IMR-90 (cell line): ENCODE measurements at regions not wholly inside any gene's neighbourhood (a gene's known extent, or its start where the extent isn't known, plus 50 kb on each side); places are given as distances from the start of the nearest gene placed in this dataset.

Source experiments
- ATAC-seq: fragments of 200-7000 bp; cut with Tn5 transposase; 2 replicates; pipeline ENCODE4 v1.9.1; 2020; ENCODE audit warnings: low read depth, mild to moderate bottlenecking, moderate library complexity
- BruUV-seq: library from RNA; stranded (reverse); fragments of 400-500 nt; replicated peaks from 2 replicates; lab custom pipeline; 2021; lab: Mats Ljungman, UMichigan
- CTCF ChIA-PET: fragments of 300-600 bp; formaldehyde crosslinking; extraction: SDS; loops from one replicate; lab custom pipeline; 2021; ENCODE audit warnings: antibody characterized with exemption; lab: Yijun Ruan, JAX
- POLR2A ChIA-PET: fragments of 300-600 bp; sonication (Branson Sonifier 250); formaldehyde crosslinking; loops from one replicate; lab custom pipeline; 2022; ENCODE audit warnings: antibody characterized with exemption; ENCODE audit not compliant: unreplicated experiment; lab: Charles Lee
- DNase-seq: peaks from one replicate; pipeline ENCODE4 v3.0.0; 2013
- H2AFZ ChIP-seq: replicated peaks from 2 replicates; pipeline ENCODE3; 2013; ENCODE audit warnings: low read length, mild to moderate bottlenecking; ENCODE audit not compliant: poor library complexity
- H2AK5ac ChIP-seq: 2 replicates; pipeline ENCODE4 v1.6.1; 2013; ENCODE audit warnings: low read depth, low read length, inconsistent platforms
- H2AK9ac ChIP-seq: replicated peaks from 2 replicates; pipeline ENCODE3; 2013; ENCODE audit warnings: mild to moderate bottlenecking, low read depth, low read length, moderate library complexity; ENCODE audit not compliant: poor library complexity
- H2BK120ac ChIP-seq: 2 replicates; pipeline ENCODE4 v1.6.1; 2013; ENCODE audit warnings: low read depth, low read length, inconsistent platforms
- H2BK15ac ChIP-seq: 3 replicates; pipeline ENCODE4 v1.6.1; 2013; ENCODE audit warnings: low read depth, low read length, inconsistent platforms
- H2BK20ac ChIP-seq: 2 replicates; pipeline ENCODE4 v1.6.1; 2013; ENCODE audit warnings: low read depth, mild to moderate bottlenecking, inconsistent platforms, low read length, moderate library complexity
- H2BK5ac ChIP-seq: 2 replicates; pipeline ENCODE4 v1.6.1; 2013; ENCODE audit warnings: mild to moderate bottlenecking, low read depth, low read length, inconsistent platforms; ENCODE audit not compliant: poor library complexity, severe bottlenecking
- H3K14ac ChIP-seq: replicated peaks from 2 replicates; pipeline ENCODE4 v1.6.1; 2013; ENCODE audit warnings: low read depth, low read length, inconsistent platforms
- H3K18ac ChIP-seq: 2 replicates; pipeline ENCODE4 v1.6.1; 2013; ENCODE audit warnings: low read depth, low read length, control low read depth
- H3K23ac ChIP-seq: 2 replicates; pipeline ENCODE4 v1.6.1; 2013; ENCODE audit warnings: low read depth, low read length, inconsistent platforms
- H3K27ac ChIP-seq: 2 replicates; pipeline ENCODE4 v1.5.1; 2013; ENCODE audit warnings: mild to moderate bottlenecking, control low read depth, low read length; ENCODE audit not compliant: insufficient read depth
- H3K27me3 ChIP-seq: 2 replicates; pipeline ENCODE4 v1.6.1; 2013; ENCODE audit warnings: low read length; ENCODE audit not compliant: control insufficient read depth, insufficient read depth
- H3K36me3 ChIP-seq: 2 replicates; pipeline ENCODE4 v1.6.1; 2013; ENCODE audit warnings: low read length, mixed read lengths; ENCODE audit not compliant: control insufficient read depth, insufficient read depth
- H3K4ac ChIP-seq: 2 replicates; pipeline ENCODE4 v1.6.1; 2013; ENCODE audit warnings: low read depth, low read length, inconsistent platforms
- H3K4me1 ChIP-seq: 2 replicates; pipeline ENCODE4 v1.6.1; 2013; ENCODE audit warnings: low read length, mixed read lengths; ENCODE audit not compliant: control insufficient read depth, insufficient read depth
- H3K4me2 ChIP-seq: 2 replicates; pipeline ENCODE4 v1.6.1; 2013; ENCODE audit warnings: low read depth, mild to moderate bottlenecking, control low read depth, low read length, moderate library complexity
- H3K4me3 ChIP-seq: 2 replicates; pipeline ENCODE4 v1.5.1; 2013; ENCODE audit warnings: low read depth, mild to moderate bottlenecking, control low read depth, low read length, moderate library complexity; ENCODE audit not compliant: insufficient read depth
- H3K56ac ChIP-seq: 2 replicates; pipeline ENCODE4 v1.6.1; 2013; ENCODE audit warnings: low read length, inconsistent platforms; ENCODE audit not compliant: insufficient read depth; ENCODE audit errors: extremely low read depth
- H3K79me1 ChIP-seq, 2 experiments: 2 replicates each; pipeline ENCODE4 v1.6.1; 2013; ENCODE audit warnings: low read length in 2 of 2, inconsistent platforms in 1 of 2, low read depth in 1 of 2
- H3K9ac ChIP-seq: 2 replicates; pipeline ENCODE4 v1.6.1; 2013; ENCODE audit warnings: low read depth, low read length, control low read depth
- H3K9me1 ChIP-seq: 2 replicates; pipeline ENCODE4 v1.6.1; 2013; ENCODE audit warnings: low read length, inconsistent platforms; ENCODE audit not compliant: insufficient read depth
- H3K9me3 ChIP-seq: 2 replicates; pipeline ENCODE4 v1.6.1; 2013; ENCODE audit warnings: low read length; ENCODE audit not compliant: control insufficient read depth, insufficient read depth
- H4K20me1 ChIP-seq: 2 replicates; pipeline ENCODE4 v1.6.1; 2013; ENCODE audit warnings: low read length, inconsistent platforms; ENCODE audit not compliant: insufficient read depth
- H4K5ac ChIP-seq: 2 replicates; pipeline ENCODE4 v1.6.1; 2013; ENCODE audit warnings: mild to moderate bottlenecking, low read depth, low read length, control low read depth
- H4K8ac ChIP-seq, 2 experiments: 2 replicates each; pipeline ENCODE4 v1.6.1; 2013; ENCODE audit warnings: low read depth in 2 of 2, low read length in 2 of 2, control low read depth in 1 of 2, inconsistent platforms in 1 of 2
- H4K91ac ChIP-seq: 2 replicates; pipeline ENCODE4 v1.6.1; 2013; ENCODE audit warnings: low read depth, low read length, inconsistent platforms; ENCODE audit not compliant: insufficient read depth
- FOS ChIP-seq: fragments of 150-350 bp; IDR thresholded peaks from 2 replicates; pipeline ENCODE4 v1.6.1; 2016; ENCODE audit warnings: low read depth, low read length
- MAZ ChIP-seq: IDR thresholded peaks from 2 replicates; pipeline ENCODE4 v1.6.1; 2012; ENCODE audit warnings: low read depth, mild to moderate bottlenecking, low read length, improper control_type of control experiment, moderate library complexity, borderline replicate concordance
- WGBS, 2 experiments: methylation state at CpG; one replicate each; pipeline versions ENCODE4 v1.1.5 to v1.1.7; 2013; ENCODE audit warnings: missing lambda C conversion rate in 2 of 2; ENCODE audit not compliant: insufficient read length in 1 of 2; ENCODE audit errors: extremely low coverage in 2 of 2; 5-methylcytosine and 5-hydroxymethylcytosine counted together
- dilution Hi-C: fragments of 300-500 bp; cut with HindIII; formaldehyde crosslinking; loops from one replicate; pipeline ENCODE4 v1.14.3; 2018; ENCODE audit warnings: low sequenced_read_pairs; ENCODE audit not compliant: unreplicated experiment
- in situ Hi-C: fragments of 300-500 bp; cut with MboI; formaldehyde crosslinking; loops from 3 replicates; pipeline ENCODE4 v1.14.3; 2019; ENCODE audit warnings: low sequenced_read_pairs, inconsistent platforms, mixed read lengths
- intact Hi-C: fragments of 100-400 bp; cut with micrococcal nuclease; formaldehyde crosslinking; loops from 2 replicates; pipeline ENCODE4 v1.10.0; 2022

- no peak overlapping the region for H3K9ac ChIP-seq
- ChIA-PET POLR2A (no interaction called here), CTCF (no interaction called here)
- intact Hi-C loops (no loop called here), in situ Hi-C loops (no loop called here), dilution Hi-C loops (no loop called here)
- no peak overlapping the region for H3K4ac ChIP-seq
- H3K4me3 ChIP-seq: no peak overlapping the region
- H4K8ac ChIP-seq: no peak overlapping the region
- no peak overlapping the region for H3K14ac ChIP-seq
- DNase-seq: no peak
- no peaks in the 10 kb centered on the region for H4K20me1 ChIP-seq
- no peak overlapping the region for H2AK9ac ChIP-seq
- no peak overlapping the region for H2BK120ac ChIP-seq
- no peaks in the 10 kb centered on the region for H3K36me3 ChIP-seq
- no peak overlapping the region for H3K18ac ChIP-seq
- no peak overlapping the region for H3K56ac ChIP-seq
- WGBS, 2 experiments: 40% methylated on average over 1 of the region's 7 CpGs; no CpG with 5 or more reads in 1 of the 2 experiments
- no peak overlapping the region for H3K27ac ChIP-seq
- H3K9me1 ChIP-seq: no peaks in the 10 kb centered on the region
- no peak overlapping the region for H4K91ac ChIP-seq
- no peak overlapping the region for H4K5ac ChIP-seq
- no peaks in the 10 kb centered on the region for H3K4me1 ChIP-seq
- H2AFZ ChIP-seq: no peak overlapping the region
- peaks cover 38% of the 10 kb centered on the region for H3K27me3 ChIP-seq
- H3K79me1 ChIP-seq: no peaks in the 10 kb centered on the region
- no peak overlapping the region for H2BK20ac ChIP-seq
- H3K23ac ChIP-seq: no peak overlapping the region
- TF ChIP-seq MAZ: no peak
- TF ChIP-seq FOS: no peak
- H2BK5ac ChIP-seq: no peak overlapping the region
- H2AK5ac ChIP-seq: no peak overlapping the region
- BruUV-seq: no TSS peak
- no peaks in the 10 kb centered on the region for H3K9me3 ChIP-seq
- ATAC-seq: no peak
- H3K4me2 ChIP-seq: no peak overlapping the region
- no peak overlapping the region for H2BK15ac ChIP-seq
Observed at GRCh38 chrX:40298069-40298468, 200.3 kb upstream of the BCOR start.
